HG03439 (cell line): ENCODE measurements at regions not wholly inside any gene's neighbourhood (a gene's known extent, or its start where the extent isn't known, plus 50 kb on each side); places are given as distances from the start of the nearest gene placed in this dataset.

ENCODE experiments used
- ATAC-seq: cut with Tn5 transposase; IDR thresholded peaks from one replicate; pipeline ENCODE4 v1.9.1; 2021; ENCODE audit warnings: mild to moderate bottlenecking, moderate library complexity; ENCODE audit not compliant: unreplicated experiment

DNA sequence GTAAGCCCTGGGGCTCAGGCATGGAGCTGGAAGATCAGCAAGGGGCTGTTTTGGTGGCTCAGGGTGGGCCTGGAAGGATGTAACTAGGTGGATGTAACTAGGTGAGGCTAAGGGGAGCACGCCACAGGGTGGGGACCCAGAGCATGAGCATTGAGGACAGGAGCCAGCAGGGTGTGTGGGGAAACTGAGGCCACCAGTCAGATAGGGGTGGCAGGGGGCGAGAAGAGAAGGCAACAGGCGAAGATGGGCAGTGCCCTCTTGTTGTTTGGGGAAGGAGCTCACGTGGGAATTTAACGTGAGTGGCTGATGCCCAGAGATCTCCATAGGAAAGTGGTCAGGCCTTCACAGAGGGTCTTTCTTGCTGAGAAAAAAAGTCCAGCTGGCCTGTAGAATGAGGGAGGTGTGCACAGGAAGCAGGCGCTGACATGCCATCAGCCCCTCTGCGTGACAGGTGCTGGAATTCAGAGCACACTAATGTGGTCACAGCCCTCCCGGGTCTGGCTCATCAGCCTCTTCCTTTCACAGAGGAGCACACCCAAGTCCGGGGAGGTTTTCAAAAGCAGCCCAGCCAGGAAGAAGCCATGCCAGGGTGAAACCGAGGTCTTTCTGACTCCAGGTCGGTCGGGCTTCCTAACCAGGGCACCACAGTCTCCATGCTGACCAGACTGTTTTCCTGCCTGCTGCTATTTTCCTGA is 54.6 kb upstream of the PAX6 start:
- ATAC-seq = no peak

DNA sequence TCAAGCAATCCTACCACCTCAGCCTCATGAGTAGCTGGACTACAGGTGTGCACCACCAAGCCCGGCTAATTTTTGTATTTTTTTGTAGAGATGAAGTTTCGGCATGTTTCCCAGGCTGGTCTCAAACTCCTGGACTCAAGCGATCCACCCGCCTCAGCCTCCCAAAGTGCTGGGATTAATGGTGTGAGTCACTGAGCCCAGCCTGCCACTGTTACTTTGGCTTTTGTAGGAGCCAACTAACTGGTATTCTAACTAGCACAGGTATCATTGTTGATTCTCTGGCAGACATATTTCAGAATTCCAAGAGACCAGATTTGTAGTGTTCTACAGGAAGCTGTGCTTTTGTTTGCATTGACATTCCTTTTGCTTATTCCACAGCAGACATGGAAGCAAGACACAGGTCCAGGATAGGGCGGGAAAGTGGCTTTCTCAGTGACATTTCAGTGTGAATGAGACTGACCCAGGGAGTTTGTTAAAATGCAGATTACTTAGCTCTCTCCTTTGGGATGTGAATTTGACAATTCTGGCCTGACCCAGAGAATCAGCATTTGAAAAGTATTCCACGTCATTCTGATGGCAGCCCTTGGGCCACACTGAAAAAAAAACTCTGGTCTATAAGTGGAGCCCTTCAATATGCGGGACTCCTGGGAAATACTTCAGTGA is 52.2 kb upstream of the PAX6 start:
- ATAC-seq = no peak

DNA sequence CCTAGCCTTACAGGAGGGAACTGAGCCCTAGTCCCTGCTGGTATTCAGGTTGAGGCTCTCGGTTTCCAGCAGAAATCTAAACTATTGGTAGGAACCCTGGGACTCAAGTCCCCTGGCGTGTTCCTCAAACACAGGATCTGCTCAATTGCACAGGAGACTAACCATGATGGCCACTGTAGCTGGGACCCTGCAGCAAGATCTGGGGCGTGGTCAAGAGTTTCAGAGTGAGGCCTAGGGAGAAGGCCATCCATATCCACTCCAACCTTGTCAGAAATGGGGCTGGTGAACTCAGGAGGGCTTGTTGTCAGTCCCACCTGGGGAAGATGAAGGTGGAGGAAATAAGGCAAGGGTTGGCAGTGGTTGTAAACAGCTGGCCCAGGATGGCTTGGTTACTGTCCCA is 49.9 kb upstream of the PAX6 start:
- ATAC-seq = no peak
